ENCODE measurements at regions not wholly inside any gene's neighbourhood (a gene's known extent, or its start where the extent isn't known, plus 50 kb on each side); places are given as distances from the start of the nearest gene placed in this dataset.

DNA sequence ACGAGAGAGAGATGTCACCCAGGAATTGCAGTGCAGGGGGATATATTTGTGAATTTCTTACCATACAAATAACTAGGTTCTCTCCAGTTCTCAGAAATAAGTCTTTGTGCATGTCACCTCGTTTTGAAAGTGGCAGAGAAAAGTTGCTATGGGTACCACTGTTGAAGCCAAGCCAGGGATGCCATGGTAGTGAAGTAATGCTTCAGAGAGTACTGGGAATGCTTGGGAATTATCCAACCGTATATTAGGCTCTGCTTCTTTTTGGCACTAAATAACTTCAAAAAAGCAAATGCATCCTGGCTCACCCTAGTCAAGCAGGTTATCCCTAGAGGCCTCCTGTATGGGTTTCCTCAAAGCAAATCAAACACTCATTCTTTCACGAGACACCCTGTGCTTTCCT lies 50.7 kb upstream of the DDX18 start:
- no peak overlapping the region for H3K4me3 Mint-ChIP-seq (ENCODE audit: low read depth)
- H3K36me3 Mint-ChIP-seq (ENCODE audit: insufficient read depth) = no peaks in the 10 kb centered on the region
- no peak overlapping the region for H3K27ac Mint-ChIP-seq
- peaks cover 4% of the 10 kb centered on the region for H3K9me3 Mint-ChIP-seq (ENCODE audit: low read depth)
- DNase-seq (ENCODE audit: low spot score, unreplicated experiment) = no peak
- H3K27me3 Mint-ChIP-seq = no peaks in the 10 kb centered on the region
- TF ChIP-seq, protein P1, sequence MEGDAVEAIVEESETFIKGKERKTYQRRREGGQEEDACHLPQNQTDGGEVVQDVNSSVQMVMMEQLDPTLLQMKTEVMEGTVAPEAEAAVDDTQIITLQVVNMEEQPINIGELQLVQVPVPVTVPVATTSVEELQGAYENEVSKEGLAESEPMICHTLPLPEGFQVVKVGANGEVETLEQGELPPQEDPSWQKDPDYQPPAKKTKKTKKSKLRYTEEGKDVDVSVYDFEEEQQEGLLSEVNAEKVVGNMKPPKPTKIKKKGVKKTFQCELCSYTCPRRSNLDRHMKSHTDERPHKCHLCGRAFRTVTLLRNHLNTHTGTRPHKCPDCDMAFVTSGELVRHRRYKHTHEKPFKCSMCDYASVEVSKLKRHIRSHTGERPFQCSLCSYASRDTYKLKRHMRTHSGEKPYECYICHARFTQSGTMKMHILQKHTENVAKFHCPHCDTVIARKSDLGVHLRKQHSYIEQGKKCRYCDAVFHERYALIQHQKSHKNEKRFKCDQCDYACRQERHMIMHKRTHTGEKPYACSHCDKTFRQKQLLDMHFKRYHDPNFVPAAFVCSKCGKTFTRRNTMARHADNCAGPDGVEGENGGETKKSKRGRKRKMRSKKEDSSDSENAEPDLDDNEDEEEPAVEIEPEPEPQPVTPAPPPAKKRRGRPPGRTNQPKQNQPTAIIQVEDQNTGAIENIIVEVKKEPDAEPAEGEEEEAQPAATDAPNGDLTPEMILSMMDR (IDR thresholded peaks at IDR 0.05; ENCODE audit: unreplicated experiment) = no peak
- no peaks in the 10 kb centered on the region for H3K4me1 Mint-ChIP-seq (ENCODE audit: low read depth)
